ENCODE measurements at regions not wholly inside any gene's neighbourhood (a gene's known extent, or its start where the extent isn't known, plus 50 kb on each side); places are given as distances from the start of the nearest gene placed in this dataset.

- TF ChIP-seq, protein P1, sequence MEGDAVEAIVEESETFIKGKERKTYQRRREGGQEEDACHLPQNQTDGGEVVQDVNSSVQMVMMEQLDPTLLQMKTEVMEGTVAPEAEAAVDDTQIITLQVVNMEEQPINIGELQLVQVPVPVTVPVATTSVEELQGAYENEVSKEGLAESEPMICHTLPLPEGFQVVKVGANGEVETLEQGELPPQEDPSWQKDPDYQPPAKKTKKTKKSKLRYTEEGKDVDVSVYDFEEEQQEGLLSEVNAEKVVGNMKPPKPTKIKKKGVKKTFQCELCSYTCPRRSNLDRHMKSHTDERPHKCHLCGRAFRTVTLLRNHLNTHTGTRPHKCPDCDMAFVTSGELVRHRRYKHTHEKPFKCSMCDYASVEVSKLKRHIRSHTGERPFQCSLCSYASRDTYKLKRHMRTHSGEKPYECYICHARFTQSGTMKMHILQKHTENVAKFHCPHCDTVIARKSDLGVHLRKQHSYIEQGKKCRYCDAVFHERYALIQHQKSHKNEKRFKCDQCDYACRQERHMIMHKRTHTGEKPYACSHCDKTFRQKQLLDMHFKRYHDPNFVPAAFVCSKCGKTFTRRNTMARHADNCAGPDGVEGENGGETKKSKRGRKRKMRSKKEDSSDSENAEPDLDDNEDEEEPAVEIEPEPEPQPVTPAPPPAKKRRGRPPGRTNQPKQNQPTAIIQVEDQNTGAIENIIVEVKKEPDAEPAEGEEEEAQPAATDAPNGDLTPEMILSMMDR (IDR thresholded peaks at IDR 0.05) = no peak
- TF ChIP-seq POLR2A (IDR thresholded peaks at IDR 0.05) = no peak
Observed at GRCh38 chr13:105519771-105520170, 1015.7 kb downstream of the EFNB2 start.
